GM18868 (cell line): ENCODE measurements at regions not wholly inside any gene's neighbourhood (a gene's known extent, or its start where the extent isn't known, plus 50 kb on each side); places are given as distances from the start of the nearest gene placed in this dataset.

Experiments
- ATAC-seq: cut with Tn5 transposase; IDR thresholded peaks from one replicate; pipeline ENCODE4 v1.9.1; 2021; ENCODE audit warnings: mild to moderate bottlenecking, moderate library complexity; ENCODE audit not compliant: unreplicated experiment

DNA sequence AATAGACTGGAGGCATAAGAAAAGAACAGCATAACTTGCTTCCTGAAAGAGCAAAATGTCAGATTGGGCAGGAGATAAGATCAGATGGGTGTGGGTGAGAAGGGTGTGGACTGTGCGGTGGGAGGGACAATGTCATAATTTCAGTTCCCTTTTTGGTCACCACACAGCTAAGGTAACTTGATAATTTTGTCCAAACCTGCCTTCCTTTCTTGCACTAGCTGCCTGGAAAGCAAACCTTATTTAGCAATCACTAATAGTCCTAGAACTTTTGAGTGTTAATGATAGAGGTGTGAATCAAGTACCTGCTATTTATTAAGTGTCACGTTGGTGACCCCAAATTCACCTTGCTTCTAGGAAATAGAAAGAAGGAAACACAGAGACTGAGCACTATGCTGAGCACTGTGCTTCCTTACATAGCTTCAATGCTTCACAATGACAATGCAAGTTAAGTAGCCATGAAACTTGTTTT is 72.4 kb upstream of the SP4 start:
- ATAC-seq, result peak; percentile 79

GRCh38 chr7:21356616-21357015 is 71.3 kb upstream of the SP4 start:
- no peak for ATAC-seq

GRCh38 chr7:21357151-21358097 is 70.5 kb upstream of the SP4 start:
- no peak for ATAC-seq

DNA sequence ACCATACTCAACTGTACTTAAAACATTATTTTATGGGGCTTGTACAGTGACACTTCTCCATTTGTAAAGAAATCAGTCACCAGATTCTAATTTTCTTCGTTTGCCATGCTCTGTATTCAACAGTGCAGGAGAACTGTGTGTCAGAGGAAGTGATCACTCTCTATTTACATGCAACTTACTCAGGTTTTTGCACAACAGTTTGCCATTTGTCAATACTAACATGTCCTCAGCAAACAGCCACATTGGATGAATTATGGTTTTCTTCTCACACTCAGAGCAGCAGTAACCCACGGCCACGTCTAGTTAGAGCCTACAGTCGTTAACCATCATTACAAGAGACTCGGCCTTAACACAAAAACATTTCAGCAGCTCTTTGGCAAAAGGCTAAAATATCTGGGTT is 69.2 kb upstream of the SP4 start:
- no peak for ATAC-seq

GRCh38 chr7:21359163-21359562 is 68.7 kb upstream of the SP4 start:
- no peak for ATAC-seq

DNA sequence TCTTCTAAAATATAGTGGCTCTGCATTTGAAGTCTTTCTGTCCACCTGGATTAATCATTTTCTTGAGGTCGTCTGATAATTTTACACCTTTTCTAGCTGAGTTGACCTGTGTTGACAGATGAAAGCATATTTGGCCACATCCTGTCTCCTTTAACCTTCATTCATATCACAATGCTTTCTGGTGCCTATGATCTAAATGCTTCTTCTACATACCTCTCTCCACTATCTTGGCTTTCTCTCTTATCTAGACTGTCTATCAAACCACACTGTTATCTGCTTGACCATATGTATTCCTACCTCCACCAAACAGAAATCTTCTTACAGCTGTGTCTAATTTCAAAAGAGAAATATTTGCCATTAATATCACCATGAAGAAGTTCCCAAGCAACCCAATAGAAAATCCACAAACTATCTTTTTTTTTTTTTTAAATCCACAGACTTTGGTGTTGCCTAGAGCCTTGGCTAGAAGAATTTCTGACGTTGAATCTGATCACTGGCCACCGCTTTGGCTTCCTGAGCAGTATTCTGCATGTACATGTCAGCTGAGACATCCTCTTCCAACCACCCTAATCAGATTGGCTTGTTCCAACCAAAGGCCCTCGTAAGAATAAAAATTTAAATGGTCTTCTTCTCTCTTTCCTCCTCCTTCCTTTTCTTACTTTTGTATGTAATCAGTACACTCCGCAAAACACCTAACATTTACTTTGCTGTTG is 66.3 kb upstream of the SP4 start:
- ATAC-seq, result no peak

DNA sequence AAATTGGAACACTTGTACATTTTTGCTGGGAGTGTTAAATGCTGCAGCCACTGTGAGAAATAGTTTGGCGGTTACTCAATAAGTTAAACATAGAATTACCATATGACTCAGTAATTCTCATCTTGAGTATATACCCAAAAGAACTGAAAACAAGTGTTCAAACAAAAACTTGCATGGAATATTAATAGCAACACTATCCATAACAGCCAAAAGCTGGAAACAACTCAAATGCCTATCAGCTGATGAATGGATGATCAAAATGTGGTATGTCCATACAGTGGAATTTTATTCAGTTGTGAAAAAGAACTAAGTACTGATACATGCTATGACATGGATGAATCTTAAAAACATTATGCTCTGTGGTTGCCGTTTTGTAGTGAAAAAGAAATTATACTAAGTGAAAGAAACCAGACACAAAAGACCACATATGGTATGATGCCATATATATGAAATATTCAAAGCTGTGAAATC is 63.0 kb upstream of the SP4 start:
- ATAC-seq, result peak; percentile 88

DNA sequence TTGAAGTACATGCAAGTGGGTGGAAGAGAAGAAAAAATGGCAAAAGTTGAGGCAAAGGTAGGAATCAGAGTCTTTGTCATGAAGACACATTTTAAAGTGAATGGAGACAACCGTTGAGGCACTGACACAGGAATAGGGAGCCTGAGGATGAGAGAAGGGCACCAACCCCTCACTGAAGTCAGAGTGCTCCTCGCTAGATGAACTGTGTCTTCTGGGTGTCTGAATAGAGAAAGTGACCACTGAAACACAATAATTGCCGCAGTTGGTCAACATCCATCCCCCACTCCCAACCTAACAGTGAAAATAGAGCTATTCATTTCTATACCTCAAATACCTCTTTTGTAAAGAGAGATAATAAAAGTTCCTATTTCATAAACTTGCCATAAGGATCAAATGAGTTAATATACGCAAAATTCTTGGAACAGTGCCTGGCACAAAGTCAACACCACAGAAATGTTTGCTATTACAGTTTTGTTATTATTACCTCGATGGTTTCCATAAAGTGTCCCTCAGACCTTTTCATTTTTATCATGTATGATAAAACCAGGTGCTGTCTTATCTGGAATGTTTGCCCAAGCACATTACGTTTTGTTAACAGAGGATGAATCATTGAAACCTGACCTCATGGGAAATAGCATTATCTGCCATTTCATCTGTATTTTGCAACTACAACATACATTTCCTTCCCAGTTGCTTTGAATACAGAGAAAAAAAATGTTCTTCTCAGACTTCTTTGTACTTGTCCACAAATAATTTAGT is 61.8 kb upstream of the SP4 start:
- no peak for ATAC-seq

DNA sequence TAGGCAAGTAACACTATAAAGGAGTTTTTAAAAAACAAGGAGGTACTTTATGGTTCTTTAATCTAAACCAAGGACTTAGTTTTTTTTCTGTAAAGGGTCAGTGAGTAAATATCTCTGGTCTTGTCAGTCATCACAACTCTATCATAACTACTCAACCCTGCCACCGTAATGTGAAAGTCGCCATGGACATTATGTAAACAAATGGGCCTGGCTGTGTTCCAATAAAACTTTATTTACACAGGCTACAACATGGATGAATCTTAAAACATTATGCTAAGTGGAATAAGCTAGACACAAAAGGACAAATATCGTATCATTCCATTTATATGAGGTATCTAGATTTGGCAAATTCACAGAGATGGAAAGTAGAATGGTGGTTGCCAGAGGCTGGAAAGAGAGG is 60.8 kb upstream of the SP4 start:
- ATAC-seq, result no peak

DNA sequence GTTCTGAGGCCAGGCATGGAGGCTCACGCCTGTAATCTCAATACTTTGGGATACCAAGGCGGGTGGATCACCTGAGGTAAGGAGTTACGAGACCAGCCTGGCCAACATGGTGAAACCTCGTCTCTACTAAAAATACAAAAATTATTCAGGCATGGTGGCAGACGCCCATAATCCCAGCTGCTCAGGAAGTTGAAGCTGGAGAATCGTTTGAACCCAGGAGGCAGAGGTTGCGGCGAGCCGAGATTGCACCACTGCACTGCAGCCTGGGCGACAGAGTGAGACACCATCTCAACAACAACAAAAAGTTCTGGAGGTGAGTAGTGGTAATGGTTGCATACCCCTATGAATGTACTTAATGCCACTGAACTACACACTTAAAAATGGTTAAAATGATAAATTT is 60.3 kb upstream of the SP4 start:
- ATAC-seq, result no peak

DNA sequence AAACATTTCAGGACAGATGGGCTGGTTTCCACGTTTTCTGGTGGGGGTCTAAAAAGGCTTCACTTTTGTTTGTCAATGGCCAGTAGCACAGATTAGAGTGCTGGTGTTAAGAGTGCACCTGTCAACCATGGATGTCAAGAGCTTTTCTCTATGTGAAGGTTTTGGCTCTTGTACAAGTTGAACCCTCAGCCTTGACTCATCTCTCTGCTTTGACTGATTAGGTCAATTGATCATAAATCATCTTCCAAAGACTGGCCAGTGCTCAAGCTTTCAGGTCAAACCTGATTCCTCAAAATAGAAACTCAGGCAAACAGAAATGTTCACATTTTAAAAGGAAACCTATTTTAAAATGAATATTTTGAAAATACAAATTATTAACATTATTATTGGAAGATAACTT is 59.6 kb upstream of the SP4 start:
- no peak for ATAC-seq

DNA sequence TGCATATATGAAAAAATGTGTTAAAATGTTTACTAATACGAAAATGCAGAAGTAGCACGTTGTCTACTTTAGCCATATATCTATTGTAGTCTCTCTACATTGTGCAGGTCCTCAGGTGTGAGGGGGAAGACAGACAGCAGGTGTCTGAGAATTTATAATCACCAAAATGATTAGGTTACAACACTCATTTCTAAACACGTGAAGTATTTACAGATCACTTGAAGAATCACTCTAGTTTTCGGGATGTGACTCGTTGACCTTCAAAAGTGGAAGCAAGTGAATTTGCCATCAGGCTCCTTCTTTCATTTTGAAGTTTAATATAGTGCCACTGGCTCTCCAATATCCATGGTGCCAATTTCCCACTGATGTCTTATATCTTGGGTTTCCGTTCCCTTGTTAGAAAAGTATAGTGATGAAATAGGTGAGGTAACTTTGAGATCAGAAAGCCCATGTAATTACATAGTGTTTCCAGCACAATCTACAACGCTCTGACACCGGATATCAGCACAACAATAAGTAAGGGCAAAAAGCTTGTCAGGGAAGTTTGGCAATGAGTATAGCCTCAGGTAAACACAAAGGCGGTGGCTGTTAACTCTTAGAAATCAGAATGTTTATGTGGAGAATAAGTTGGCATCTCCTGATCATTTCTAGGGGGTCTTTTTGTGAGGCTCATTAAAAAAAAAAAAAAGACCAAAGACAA is 57.5 kb upstream of the SP4 start:
- no peak for ATAC-seq

DNA sequence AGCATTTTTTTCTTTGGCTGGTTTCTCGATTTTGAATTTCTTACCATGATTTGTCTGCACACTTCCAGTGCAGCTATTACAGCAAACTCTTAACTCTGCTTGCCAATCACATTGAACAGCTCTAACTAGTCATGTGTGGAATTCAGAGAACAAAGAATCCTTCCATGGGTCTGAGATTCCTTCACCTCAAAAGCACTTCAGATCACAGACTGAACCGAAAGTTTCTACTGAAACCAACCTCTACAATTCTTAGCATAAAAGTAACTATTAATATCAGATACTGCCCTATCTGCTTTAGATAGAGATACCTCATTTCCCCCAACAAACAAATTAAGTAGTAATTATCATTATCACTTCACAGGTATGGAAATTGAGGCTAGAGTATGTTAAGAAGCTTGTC is 56.5 kb upstream of the SP4 start:
- peak; percentile 90 for ATAC-seq

DNA sequence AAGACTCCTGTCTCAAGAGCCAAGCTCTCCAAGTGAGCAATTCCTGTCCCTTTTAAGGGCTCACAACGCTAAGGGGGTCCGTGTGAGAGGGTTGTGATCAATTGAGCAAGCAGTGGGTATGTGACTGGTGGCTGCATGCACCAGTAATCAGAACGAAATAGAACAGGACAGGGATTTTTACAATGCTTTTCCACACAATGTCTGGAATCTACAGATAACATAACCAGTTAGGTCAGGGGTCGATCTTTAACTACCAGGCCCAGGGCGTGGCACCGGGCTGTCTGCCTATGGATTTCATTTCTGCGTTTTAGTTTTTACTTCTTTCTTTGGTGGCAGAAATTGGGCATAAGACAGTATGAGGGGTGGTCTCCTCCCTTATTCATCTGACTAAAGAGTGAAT is 54.9 kb upstream of the SP4 start:
- no peak for ATAC-seq

DNA sequence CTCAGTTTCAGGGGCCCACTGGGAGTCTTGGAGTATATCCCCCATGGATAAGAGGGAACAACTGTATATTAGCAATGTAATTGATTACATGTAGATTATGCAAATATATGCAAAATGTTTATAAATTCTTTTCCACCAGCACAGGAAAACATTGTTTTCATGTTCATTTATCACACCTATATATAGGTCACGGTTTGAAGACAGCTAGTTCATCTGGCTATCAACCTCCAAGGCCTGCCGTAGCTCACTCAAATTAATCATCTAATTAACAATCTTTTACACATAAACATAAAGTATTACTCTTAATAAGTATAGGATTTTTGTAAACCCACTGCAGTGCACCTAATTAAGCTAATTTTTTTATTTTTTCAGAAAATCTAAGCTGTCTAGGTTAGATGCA is 53.7 kb upstream of the SP4 start:
- ATAC-seq, result no peak

DNA sequence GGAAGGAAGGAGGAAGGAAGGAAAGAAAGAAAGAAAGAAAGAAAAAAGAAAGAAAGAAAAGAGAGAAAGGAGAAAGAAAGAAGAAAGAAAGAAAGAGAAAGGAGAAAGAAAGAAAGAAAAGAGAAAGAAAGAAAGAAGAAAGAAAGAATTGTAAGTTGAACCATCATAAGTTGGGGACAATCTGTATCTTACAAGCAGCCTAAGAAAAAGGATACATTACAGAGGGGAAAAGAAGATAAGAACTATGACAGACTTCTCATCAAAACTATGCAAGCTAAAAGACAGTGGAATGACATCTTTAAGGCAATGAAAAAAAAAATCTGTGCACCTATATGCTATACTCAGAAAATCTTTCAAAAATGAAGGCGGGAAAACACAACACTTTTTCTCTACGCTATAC is 50.3 kb upstream of the SP4 start:
- no peak for ATAC-seq
